ENCODE measurements at regions not wholly inside any gene's neighbourhood (a gene's known extent, or its start where the extent isn't known, plus 50 kb on each side); places are given as distances from the start of the nearest gene placed in this dataset.

DNA sequence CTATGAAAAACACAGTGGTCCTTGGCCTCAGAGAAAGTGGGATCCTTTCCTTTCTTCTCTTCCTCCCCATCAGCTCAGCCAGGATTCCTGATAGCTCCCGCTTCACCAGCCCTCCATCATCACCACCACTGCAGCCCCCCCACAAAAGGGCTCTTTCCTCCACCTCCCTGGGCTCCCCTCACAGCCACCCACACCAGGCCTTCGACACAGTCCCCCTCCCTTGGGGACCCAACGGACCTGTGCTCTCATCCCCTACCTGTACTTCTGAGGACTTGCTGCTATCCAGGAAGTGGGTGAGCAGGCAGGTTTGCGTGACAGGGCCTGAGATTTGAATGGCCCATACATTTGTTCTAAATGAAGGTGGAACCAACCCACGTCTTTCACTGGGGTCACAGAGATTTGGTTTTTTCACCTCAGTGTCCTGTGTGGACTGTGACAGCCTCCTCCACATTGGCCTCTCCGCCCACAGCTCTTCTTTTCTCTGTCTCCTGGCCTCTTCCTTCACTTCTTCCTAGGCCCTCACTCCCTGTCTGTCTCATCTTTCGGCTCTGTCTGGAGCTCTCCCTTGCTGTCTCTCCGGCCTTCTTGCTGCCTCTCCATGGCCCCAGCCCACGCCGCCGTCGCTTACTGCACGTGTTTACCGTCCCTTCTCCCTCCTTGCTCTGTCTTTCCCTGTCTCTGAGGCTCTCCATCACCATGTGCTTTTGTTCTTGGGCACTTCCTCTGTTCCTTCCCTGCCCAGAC lies 238.6 kb downstream of the FOXD2 start (continued):
- TF ChIP-seq MYBL2 (CRISPR knock-in tag; IDR thresholded peaks at IDR 0.05), result no peak

DNA sequence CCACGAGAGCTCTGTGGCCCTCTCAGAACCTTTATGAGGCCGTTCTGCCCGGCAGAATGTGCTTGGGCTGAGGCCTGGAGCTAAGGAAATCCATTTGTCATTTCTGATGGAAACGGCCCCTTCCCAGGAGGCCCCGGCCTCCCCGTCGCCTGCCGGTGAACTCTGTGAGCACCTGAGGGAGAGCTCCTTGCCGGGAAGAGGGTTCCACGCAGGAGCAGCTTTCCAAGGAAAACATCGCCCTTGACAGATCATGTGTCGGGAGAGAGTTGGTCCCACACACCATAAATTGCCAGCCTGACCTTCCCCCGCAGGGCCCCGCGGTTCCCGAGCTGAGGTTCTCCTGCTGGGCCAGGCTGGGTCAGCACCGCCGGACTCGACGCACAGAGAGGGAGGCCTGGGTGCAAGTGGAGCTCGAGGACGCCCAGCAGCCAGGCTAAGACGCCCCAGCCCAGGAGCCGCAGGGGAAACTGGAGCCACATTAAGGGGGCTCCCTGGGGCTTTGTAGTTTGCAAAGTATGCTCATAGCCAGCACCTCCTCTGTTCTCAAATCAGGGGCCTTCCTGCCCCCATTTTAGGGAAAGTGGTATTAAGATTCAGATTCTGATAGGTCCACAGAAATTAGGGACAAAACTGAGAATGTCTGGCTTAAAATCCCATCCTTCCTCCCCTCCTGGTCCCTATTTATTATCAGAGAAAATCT lies 239.5 kb downstream of the FOXD2 start:
- H3K4me1 Mint-ChIP-seq, result peaks cover 9% of the 10 kb centered on the region; the same call in 1 of the 2 replicates
- DNase-seq (ENCODE audit: low spot score) (no peak), ATAC-seq (no peak)
- H3K36me3 Mint-ChIP-seq, result peaks cover 4% of the 10 kb centered on the region
- peaks cover 16% of the 10 kb centered on the region for H3K27me3 Mint-ChIP-seq (ENCODE audit: low read depth)
- ChIA-PET CTCF (interaction anchor here (1.7 to 2.1 kb wide), 2 partner anchors 32 to 49 kb away, joined by 9 to 11 read pairs; no protein-coding TSS in a partner anchor), POLR2A (interaction anchor here (1.2 kb wide), 1 partner anchor 107 kb away, joined by 3 read pairs; no protein-coding TSS in a partner anchor)
- no peak overlapping the region for H3K27ac Mint-ChIP-seq
- H3K4me3 Mint-ChIP-seq, result no peak overlapping the region
- peaks cover 15% of the 10 kb centered on the region for H3K9me3 Mint-ChIP-seq
- TF ChIP-seq, protein P1, sequence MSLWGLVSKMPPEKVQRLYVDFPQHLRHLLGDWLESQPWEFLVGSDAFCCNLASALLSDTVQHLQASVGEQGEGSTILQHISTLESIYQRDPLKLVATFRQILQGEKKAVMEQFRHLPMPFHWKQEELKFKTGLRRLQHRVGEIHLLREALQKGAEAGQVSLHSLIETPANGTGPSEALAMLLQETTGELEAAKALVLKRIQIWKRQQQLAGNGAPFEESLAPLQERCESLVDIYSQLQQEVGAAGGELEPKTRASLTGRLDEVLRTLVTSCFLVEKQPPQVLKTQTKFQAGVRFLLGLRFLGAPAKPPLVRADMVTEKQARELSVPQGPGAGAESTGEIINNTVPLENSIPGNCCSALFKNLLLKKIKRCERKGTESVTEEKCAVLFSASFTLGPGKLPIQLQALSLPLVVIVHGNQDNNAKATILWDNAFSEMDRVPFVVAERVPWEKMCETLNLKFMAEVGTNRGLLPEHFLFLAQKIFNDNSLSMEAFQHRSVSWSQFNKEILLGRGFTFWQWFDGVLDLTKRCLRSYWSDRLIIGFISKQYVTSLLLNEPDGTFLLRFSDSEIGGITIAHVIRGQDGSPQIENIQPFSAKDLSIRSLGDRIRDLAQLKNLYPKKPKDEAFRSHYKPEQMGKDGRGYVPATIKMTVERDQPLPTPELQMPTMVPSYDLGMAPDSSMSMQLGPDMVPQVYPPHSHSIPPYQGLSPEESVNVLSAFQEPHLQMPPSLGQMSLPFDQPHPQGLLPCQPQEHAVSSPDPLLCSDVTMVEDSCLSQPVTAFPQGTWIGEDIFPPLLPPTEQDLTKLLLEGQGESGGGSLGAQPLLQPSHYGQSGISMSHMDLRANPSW (CRISPR knock-in tag; conservative IDR thresholded peaks at IDR 0.05; ENCODE audit: low read depth), result no peak
- TF ChIP-seq ELF4 (CRISPR knock-in tag; IDR thresholded peaks at IDR 0.05; ENCODE audit: low read depth) (no peak), HMGXB4 (CRISPR knock-in tag; IDR thresholded peaks at IDR 0.05) (no peak), NFATC4 (CRISPR knock-in tag; IDR thresholded peaks at IDR 0.05) (no peak), ZNF263 (CRISPR knock-in tag; IDR thresholded peaks at IDR 0.05; ENCODE audit: low read depth) (no peak), NFE2L1 (CRISPR knock-in tag; IDR thresholded peaks at IDR 0.05) (no peak), ETV6 (CRISPR knock-in tag; IDR thresholded peaks at IDR 0.05) (no peak), GTF2I (CRISPR knock-in tag; conservative IDR thresholded peaks at IDR 0.05) (no peak), ZNF396 (CRISPR knock-in tag; IDR thresholded peaks at IDR 0.05; ENCODE audit: borderline replicate concordance) (no peak), ZNF281 (CRISPR knock-in tag; IDR thresholded peaks at IDR 0.05) (no peak), GRHL2 (CRISPR knock-in tag; IDR thresholded peaks at IDR 0.05; ENCODE audit: insufficient replicate concordance, severe bottlenecking) (no peak), ZNF317 (CRISPR knock-in tag; IDR thresholded peaks at IDR 0.05; ENCODE audit: borderline replicate concordance, low read depth) (no peak), ZBTB43 (CRISPR knock-in tag; IDR thresholded peaks at IDR 0.05) (no peak), CREM (CRISPR knock-in tag; IDR thresholded peaks at IDR 0.05) (no peak), TCF7 (CRISPR knock-in tag; IDR thresholded peaks at IDR 0.05; ENCODE audit: low read depth) (no peak)
- TF ChIP-seq, protein P2, sequence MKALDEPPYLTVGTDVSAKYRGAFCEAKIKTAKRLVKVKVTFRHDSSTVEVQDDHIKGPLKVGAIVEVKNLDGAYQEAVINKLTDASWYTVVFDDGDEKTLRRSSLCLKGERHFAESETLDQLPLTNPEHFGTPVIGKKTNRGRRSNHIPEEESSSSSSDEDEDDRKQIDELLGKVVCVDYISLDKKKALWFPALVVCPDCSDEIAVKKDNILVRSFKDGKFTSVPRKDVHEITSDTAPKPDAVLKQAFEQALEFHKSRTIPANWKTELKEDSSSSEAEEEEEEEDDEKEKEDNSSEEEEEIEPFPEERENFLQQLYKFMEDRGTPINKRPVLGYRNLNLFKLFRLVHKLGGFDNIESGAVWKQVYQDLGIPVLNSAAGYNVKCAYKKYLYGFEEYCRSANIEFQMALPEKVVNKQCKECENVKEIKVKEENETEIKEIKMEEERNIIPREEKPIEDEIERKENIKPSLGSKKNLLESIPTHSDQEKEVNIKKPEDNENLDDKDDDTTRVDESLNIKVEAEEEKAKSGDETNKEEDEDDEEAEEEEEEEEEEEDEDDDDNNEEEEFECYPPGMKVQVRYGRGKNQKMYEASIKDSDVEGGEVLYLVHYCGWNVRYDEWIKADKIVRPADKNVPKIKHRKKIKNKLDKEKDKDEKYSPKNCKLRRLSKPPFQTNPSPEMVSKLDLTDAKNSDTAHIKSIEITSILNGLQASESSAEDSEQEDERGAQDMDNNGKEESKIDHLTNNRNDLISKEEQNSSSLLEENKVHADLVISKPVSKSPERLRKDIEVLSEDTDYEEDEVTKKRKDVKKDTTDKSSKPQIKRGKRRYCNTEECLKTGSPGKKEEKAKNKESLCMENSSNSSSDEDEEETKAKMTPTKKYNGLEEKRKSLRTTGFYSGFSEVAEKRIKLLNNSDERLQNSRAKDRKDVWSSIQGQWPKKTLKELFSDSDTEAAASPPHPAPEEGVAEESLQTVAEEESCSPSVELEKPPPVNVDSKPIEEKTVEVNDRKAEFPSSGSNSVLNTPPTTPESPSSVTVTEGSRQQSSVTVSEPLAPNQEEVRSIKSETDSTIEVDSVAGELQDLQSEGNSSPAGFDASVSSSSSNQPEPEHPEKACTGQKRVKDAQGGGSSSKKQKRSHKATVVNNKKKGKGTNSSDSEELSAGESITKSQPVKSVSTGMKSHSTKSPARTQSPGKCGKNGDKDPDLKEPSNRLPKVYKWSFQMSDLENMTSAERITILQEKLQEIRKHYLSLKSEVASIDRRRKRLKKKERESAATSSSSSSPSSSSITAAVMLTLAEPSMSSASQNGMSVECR (CRISPR knock-in tag; IDR thresholded peaks at IDR 0.05; ENCODE audit: borderline replicate concordance), result no peak
- TF ChIP-seq, protein P3, sequence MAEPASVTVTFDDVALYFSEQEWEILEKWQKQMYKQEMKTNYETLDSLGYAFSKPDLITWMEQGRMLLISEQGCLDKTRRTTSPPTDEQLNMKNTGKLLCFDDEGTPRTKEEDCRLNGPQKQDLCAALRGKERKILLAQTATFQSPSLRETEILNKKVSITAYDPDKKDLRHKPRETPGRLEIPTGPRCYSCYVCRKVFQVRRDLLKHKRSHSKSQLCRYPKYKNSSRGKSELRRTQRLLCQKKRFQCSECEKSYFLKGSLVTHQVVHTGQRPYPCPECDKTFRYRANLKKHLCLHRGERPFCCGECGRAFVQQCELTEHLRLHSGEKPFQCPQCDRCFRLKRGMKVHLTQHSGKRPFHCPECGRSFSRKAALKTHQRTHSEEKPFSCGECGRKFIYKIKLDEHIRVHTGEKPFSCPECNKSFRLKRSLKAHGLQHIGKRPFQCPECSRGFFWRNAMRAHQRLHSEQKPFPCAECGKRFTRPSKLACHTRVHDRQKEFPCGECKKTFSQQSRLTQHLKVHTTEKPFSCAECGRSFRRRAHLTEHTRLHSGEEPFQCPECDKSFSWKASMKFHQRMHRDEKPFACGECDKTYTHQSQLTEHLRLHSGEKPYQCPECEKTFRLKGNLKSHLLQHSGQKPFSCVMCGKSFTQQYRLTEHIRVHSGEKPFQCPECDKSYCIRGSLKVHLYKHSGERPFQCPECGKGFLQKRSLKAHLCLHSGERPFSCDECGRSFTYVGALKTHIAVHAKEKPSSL (CRISPR knock-in tag; conservative IDR thresholded peaks at IDR 0.05), result no peak

All from WTC11 (cell line).